DMS53 (cell line): ENCODE measurements at regions not wholly inside any gene's neighbourhood (a gene's known extent, or its start where the extent isn't known, plus 50 kb on each side); places are given as distances from the start of the nearest gene placed in this dataset.
"Not testable (repeated sequence)": the region's sequence is repeated elsewhere in the genome, so short reads cannot be mapped to it uniquely, and the experiment has no call there.

Experiments used
- DNase-seq: peaks from one replicate; lab custom pipeline; 2025; lab: John Stamatoyannopoulos, UW

GRCh38 chr9:11506980-11507379 lies 894.2 kb upstream of the PTPRD start:
- no peak for DNase-seq

GRCh38 chr9:11537566-11537965 lies 924.8 kb upstream of the PTPRD start:
- DNase-seq: no peak

GRCh38 chr9:11542781-11543180 lies 930.0 kb upstream of the PTPRD start:
- DNase-seq: no peak

- DNase-seq: no peak
Observed at GRCh38 chr9:11546231-11546630, 933.4 kb upstream of the PTPRD start.

GRCh38 chr9:11549311-11549794 lies 936.6 kb upstream of the PTPRD start:
- no peak for DNase-seq

GRCh38 chr9:11551106-11551505 lies 938.3 kb upstream of the PTPRD start:
- DNase-seq: no peak

- no peak for DNase-seq
Observed at GRCh38 chr9:11558043-11558442, 945.2 kb upstream of the PTPRD start.

GRCh38 chr9:11559001-11559776 lies 946.4 kb upstream of the PTPRD start:
- no peak for DNase-seq

- peak; percentile 39 for DNase-seq
Observed at GRCh38 chr9:11577522-11577921, 964.7 kb upstream of the PTPRD start.

- DNase-seq: no peak
Observed at GRCh38 chr9:11595756-11596155, 983.0 kb upstream of the PTPRD start.

GRCh38 chr9:11618241-11618805 lies 1005.5 kb upstream of the PTPRD start:
- DNase-seq: no peak

- no peak for DNase-seq
Observed at GRCh38 chr9:11632691-11633090, 1019.9 kb upstream of the PTPRD start.

GRCh38 chr9:11646831-11647230 lies 1034.0 kb upstream of the PTPRD start:
- no peak for DNase-seq

- no peak for DNase-seq
Observed at GRCh38 chr9:11653867-11654266, 1039.3 kb upstream of the TYRP1 start.

- no peak for DNase-seq
Observed at GRCh38 chr9:11663913-11664312, 1029.3 kb upstream of the TYRP1 start.

GRCh38 chr9:11676821-11677220 lies 1016.4 kb upstream of the TYRP1 start:
- no peak for DNase-seq

- DNase-seq: no peak
Observed at GRCh38 chr9:11686733-11687132, 1006.5 kb upstream of the TYRP1 start.

GRCh38 chr9:11697126-11697525 lies 996.1 kb upstream of the TYRP1 start:
- no peak for DNase-seq

GRCh38 chr9:11701706-11702105 lies 991.5 kb upstream of the TYRP1 start:
- DNase-seq: no peak

- no peak for DNase-seq
Observed at GRCh38 chr9:11702548-11702947, 990.6 kb upstream of the TYRP1 start.

- not testable (repeated sequence) for DNase-seq
Observed at GRCh38 chr9:11704198-11704597, 989.0 kb upstream of the TYRP1 start.

- DNase-seq: no peak
Observed at GRCh38 chr9:11708899-11709298, 984.3 kb upstream of the TYRP1 start.

GRCh38 chr9:11709567-11709966 lies 983.6 kb upstream of the TYRP1 start:
- no peak for DNase-seq

- DNase-seq: no peak
Observed at GRCh38 chr9:11713077-11713476, 980.1 kb upstream of the TYRP1 start.
